ENCODE measurements at regions not wholly inside any gene's neighbourhood (a gene's known extent, or its start where the extent isn't known, plus 50 kb on each side); places are given as distances from the start of the nearest gene placed in this dataset.

GRCh38 chr20:56689318-56689717 is 60.2 kb downstream of the TFAP2C start:
- H3K27ac ChIP-seq (ENCODE audit: low read length) = no peak overlapping the region
- H3K27me3 ChIP-seq (ENCODE audit: control insufficient read depth in 1 of 2, insufficient read depth in 2 of 2, low read length in 2 of 2) = peaks cover 0 to 9% of the 10 kb centered on the region in 2 donors
- H3K9ac ChIP-seq (ENCODE audit: low read length in 2 of 2) = no peak overlapping the region
- no peaks in the 10 kb centered on the region for H3K36me3 ChIP-seq (ENCODE audit: control insufficient read depth in 2 of 2, insufficient read depth in 2 of 2, low read length in 2 of 2)
- H3K4me1 ChIP-seq (ENCODE audit: control insufficient read depth, insufficient read depth, low read length) = no peaks in the 10 kb centered on the region
- H3K9me3 ChIP-seq (ENCODE audit: control insufficient read depth in 2 of 2, low read length in 2 of 2) = peaks cover 0 to 3% of the 10 kb centered on the region in 2 donors
- H3K4me3 ChIP-seq (ENCODE audit: low read length in 2 of 2) = no peak overlapping the region

- no peaks in the 10 kb centered on the region for H3K36me3 ChIP-seq (ENCODE audit: control insufficient read depth in 2 of 2, insufficient read depth in 2 of 2, low read length in 2 of 2)
- H3K27me3 ChIP-seq (ENCODE audit: control insufficient read depth in 1 of 2, insufficient read depth in 2 of 2, low read length in 2 of 2) = peaks cover 0 to 9% of the 10 kb centered on the region in 2 donors
- H3K4me3 ChIP-seq (ENCODE audit: low read length in 2 of 2) = no peak overlapping the region
- H3K4me1 ChIP-seq (ENCODE audit: control insufficient read depth, insufficient read depth, low read length) = no peaks in the 10 kb centered on the region
- no peak overlapping the region for H3K9ac ChIP-seq (ENCODE audit: low read length in 2 of 2)
- no peak overlapping the region for H3K27ac ChIP-seq (ENCODE audit: low read length)
- peaks cover 0 to 3% of the 10 kb centered on the region in 2 donors for H3K9me3 ChIP-seq (ENCODE audit: control insufficient read depth in 2 of 2, low read length in 2 of 2)
Measured at GRCh38 chr20:56689852-56690485, 60.9 kb downstream of the TFAP2C start.

DNA sequence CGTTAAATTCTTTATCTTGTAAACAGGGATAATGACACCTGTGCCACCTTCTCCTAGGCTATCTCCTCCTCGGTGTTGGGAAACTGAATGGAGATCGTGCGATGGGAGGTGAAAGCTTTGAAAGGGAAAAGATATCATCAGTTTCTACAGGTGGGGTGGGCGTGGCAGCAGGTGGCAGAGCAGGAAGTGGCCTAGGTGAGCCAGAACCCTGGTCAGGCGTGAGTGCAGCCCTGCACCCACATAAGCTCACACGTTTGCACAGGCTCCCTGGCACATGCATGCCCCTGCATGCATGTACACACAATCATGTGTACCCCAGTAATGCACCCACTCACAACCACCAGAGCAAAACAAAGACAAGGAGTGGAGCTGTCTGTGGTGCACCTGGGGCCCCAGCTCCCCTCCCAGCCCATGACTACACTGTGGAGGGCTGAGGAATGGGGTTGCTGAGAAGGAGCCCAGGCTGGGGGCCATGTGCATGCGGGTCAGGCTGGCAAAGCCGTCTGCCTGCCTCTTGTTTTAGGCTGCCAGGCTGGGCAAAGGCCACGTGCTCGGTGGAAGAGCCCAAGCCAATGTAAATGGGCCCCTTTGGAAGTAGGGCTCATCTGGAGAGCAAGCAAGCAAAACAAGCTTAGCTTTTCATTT is 61.5 kb downstream of the TFAP2C start:
- Histone ChIP-seq H3K27me3 (ENCODE audit: control insufficient read depth in 1 of 2, insufficient read depth in 2 of 2, low read length in 2 of 2) (peaks cover 0 to 9% of the 10 kb centered on the region in 2 donors), H3K4me3 (ENCODE audit: low read length in 2 of 2) (no peak overlapping the region), H3K36me3 (ENCODE audit: control insufficient read depth in 2 of 2, insufficient read depth in 2 of 2, low read length in 2 of 2) (no peaks in the 10 kb centered on the region), H3K4me1 (ENCODE audit: control insufficient read depth, insufficient read depth, low read length) (no peaks in the 10 kb centered on the region), H3K9ac (ENCODE audit: low read length in 2 of 2) (no peak overlapping the region), H3K9me3 (ENCODE audit: control insufficient read depth in 2 of 2, low read length in 2 of 2) (peaks cover 0 to 3% of the 10 kb centered on the region in 2 donors), H3K27ac (ENCODE audit: low read length) (no peak overlapping the region)

DNA sequence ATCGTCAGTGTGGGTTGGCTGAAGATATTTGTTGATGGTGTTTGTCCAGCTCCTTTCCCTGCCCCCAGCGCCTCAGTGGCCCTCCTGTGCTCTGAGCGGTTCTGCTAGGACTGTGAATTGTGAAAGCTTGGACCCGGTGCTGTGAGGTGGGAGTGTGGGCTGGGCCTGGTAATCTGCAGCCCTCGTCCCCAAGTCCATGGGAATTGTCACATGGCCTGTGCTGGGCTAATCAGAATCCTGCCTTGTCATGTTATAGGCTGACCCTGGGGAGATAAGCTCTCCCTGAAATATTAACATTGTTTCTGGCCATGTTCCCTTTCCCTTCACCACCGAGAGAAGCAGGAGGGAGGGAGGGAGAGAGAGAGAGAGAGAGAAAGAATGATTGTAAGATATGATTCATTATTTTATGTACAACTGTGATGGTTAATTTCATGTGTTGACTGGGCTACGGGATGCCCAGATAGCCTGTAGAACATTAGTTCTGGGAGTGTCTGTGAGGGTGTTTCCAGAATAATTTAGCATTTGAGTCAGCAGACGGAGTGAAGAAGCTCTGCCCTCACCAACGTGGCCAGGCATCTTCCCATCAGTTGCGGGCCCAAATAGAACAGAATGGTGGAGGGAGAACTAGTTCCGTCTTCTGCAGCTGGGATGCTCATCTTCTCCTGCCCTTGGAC is 62.4 kb downstream of the TFAP2C start:
- Histone ChIP-seq H3K36me3 (ENCODE audit: control insufficient read depth in 2 of 2, insufficient read depth in 2 of 2, low read length in 2 of 2) (no peaks in the 10 kb centered on the region), H3K9me3 (ENCODE audit: control insufficient read depth in 2 of 2, low read length in 2 of 2) (peaks cover 0 to 3% of the 10 kb centered on the region in 2 donors), H3K9ac (ENCODE audit: low read length in 2 of 2) (no peak overlapping the region), H3K4me3 (ENCODE audit: low read length in 2 of 2) (no peak overlapping the region), H3K27ac (ENCODE audit: low read length) (no peak overlapping the region), H3K27me3 (ENCODE audit: control insufficient read depth in 1 of 2, insufficient read depth in 2 of 2, low read length in 2 of 2) (peaks cover 0 to 9% of the 10 kb centered on the region in 2 donors), H3K4me1 (ENCODE audit: control insufficient read depth, insufficient read depth, low read length) (no peaks in the 10 kb centered on the region)

DNA sequence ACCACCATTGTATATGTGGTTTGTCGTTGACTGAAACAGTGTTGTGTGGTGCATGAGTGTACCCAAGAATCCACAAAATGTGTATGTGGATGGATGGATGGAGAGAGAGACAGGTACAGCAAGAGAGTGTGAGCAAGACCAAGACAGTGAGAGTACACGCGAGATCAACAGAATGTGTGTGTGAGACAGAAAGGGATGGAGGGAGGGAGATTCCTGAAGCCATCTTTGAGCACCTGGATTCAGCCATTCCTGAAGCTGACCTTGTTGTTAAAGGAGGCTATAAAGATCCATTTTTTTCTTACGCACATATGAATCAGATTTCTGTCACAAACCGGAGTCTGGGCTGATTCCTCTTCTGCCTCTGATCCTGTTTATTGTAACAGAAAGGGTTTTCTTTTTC is 64.1 kb downstream of the TFAP2C start:
- H3K27me3 ChIP-seq (ENCODE audit: control insufficient read depth in 1 of 2, insufficient read depth in 2 of 2, low read length in 2 of 2) = peaks cover 0 to 7% of the 10 kb centered on the region in 2 donors
- no peak overlapping the region for H3K9ac ChIP-seq (ENCODE audit: low read length in 2 of 2)
- H3K27ac ChIP-seq (ENCODE audit: low read length) = no peak overlapping the region
- no peak overlapping the region for H3K4me3 ChIP-seq (ENCODE audit: low read length in 2 of 2)
- H3K36me3 ChIP-seq (ENCODE audit: control insufficient read depth in 2 of 2, insufficient read depth in 2 of 2, low read length in 2 of 2) = no peaks in the 10 kb centered on the region
- no peaks in the 10 kb centered on the region for H3K4me1 ChIP-seq (ENCODE audit: control insufficient read depth, insufficient read depth, low read length)
- peaks cover 0 to 3% of the 10 kb centered on the region in 2 donors for H3K9me3 ChIP-seq (ENCODE audit: control insufficient read depth in 2 of 2, low read length in 2 of 2)

- Histone ChIP-seq H3K36me3 (ENCODE audit: control insufficient read depth in 2 of 2, insufficient read depth in 2 of 2, low read length in 2 of 2) (no peaks in the 10 kb centered on the region), H3K4me3 (ENCODE audit: low read length in 2 of 2) (no peak overlapping the region), H3K4me1 (ENCODE audit: control insufficient read depth, insufficient read depth, low read length) (no peaks in the 10 kb centered on the region), H3K27ac (ENCODE audit: low read length) (no peak overlapping the region), H3K27me3 (ENCODE audit: control insufficient read depth in 1 of 2, insufficient read depth in 2 of 2, low read length in 2 of 2) (no peaks in the 10 kb centered on the region), H3K9me3 (ENCODE audit: control insufficient read depth in 2 of 2, low read length in 2 of 2) (peaks cover 0 to 3% of the 10 kb centered on the region in 2 donors), H3K9ac (ENCODE audit: low read length in 2 of 2) (no peak overlapping the region)
Measured at GRCh38 chr20:56697476-56697875, 68.4 kb downstream of the TFAP2C start.

GRCh38 chr20:56698297-56698696 is 69.2 kb downstream of the TFAP2C start:
- no peaks in the 10 kb centered on the region for H3K36me3 ChIP-seq (ENCODE audit: control insufficient read depth in 2 of 2, insufficient read depth in 2 of 2, low read length in 2 of 2)
- H3K9me3 ChIP-seq (ENCODE audit: control insufficient read depth in 2 of 2, low read length in 2 of 2) = peaks cover 0 to 2% of the 10 kb centered on the region in 2 donors

DNA sequence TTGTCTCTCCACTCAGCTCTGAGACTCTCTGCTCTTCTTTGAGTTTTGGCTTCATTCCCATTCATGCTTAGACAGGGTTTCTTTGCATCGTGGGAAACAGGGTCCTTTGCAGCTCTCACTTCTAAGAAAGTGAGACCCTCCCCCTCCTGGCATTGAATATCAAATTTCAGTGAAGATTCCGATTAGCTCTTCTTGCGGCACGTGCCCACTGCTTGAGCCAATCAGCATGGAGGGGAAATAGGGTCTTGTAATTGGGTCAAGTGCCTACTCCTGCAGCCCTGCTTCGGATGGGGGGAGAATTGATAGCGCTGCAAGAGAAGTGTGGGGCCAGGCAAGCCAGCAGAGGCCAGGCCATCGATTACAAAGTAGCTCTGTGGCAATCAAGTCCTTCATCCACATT is 69.6 kb downstream of the TFAP2C start:
- Histone ChIP-seq H3K9ac (ENCODE audit: low read length in 2 of 2) (no peak overlapping the region), H3K27ac (ENCODE audit: low read length) (no peak overlapping the region), H3K4me1 (ENCODE audit: control insufficient read depth, insufficient read depth, low read length) (no peaks in the 10 kb centered on the region), H3K36me3 (ENCODE audit: control insufficient read depth in 2 of 2, insufficient read depth in 2 of 2, low read length in 2 of 2) (no peaks in the 10 kb centered on the region), H3K9me3 (ENCODE audit: control insufficient read depth in 2 of 2, low read length in 2 of 2) (no peaks in the 10 kb centered on the region), H3K27me3 (ENCODE audit: control insufficient read depth in 1 of 2, insufficient read depth in 2 of 2, low read length in 2 of 2) (no peaks in the 10 kb centered on the region), H3K4me3 (ENCODE audit: low read length in 2 of 2) (no peak overlapping the region)

More at GRCh38 chr20:56698297-56698696, 69.2 kb downstream of the TFAP2C start:
- Histone ChIP-seq H3K9ac (ENCODE audit: low read length in 2 of 2) (no peak overlapping the region), H3K27ac (ENCODE audit: low read length) (no peak overlapping the region), H3K4me3 (ENCODE audit: low read length in 2 of 2) (no peak overlapping the region), H3K27me3 (ENCODE audit: control insufficient read depth in 1 of 2, insufficient read depth in 2 of 2, low read length in 2 of 2) (no peaks in the 10 kb centered on the region), H3K4me1 (ENCODE audit: control insufficient read depth, insufficient read depth, low read length) (no peaks in the 10 kb centered on the region)

DNA sequence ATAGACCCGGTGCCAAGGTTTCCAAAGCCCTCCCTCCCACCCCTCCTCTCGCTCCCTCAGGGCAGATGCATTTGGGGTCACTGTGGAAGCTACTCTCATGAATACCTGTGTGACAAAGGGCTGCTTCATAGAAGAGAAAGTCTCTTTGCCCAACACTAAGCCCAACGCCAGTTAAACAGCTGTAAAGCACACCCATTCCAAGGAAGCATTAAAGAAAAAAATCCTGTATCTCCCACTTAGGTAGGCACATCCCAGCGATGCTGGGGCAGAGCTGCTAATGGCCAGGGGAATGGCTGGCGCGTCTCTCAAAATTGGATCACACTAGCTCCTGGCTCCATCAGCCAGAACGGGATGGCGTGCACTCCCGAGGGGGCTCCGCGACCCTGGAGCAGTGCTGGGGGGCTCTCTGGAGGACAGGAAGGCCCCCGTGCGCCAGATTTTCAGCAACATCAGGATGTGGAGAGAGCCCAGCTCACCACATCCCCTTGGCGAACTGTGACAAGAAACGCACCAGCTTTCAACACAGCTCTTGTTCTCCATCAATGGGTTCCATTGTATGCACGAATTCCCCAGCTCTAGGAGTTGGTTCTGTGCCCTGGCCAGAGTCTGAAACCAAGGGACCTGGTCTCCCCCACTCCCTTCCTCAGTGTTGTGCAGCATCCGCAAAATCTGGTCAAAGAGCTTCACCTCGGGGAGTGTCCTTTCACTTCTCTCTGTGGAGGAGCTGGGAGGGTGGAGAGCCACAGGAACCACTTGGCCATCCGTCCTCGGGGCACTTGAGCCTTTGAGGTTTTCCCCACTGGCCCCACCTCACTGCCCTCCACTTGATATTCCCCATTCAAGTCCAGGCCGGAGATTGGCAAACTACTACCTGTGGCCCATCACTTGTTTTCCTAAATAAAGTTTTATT is 74.1 kb downstream of the TFAP2C start:
- H3K4me1 ChIP-seq (ENCODE audit: control insufficient read depth, insufficient read depth, low read length) = no peaks in the 10 kb centered on the region
- no peak overlapping the region for H3K9ac ChIP-seq (ENCODE audit: low read length in 2 of 2)
- H3K27me3 ChIP-seq (ENCODE audit: control insufficient read depth in 1 of 2, insufficient read depth in 2 of 2, low read length in 2 of 2) = peaks cover 0 to 2% of the 10 kb centered on the region in 2 donors
- H3K9me3 ChIP-seq (ENCODE audit: control insufficient read depth in 2 of 2, low read length in 2 of 2) = no peaks in the 10 kb centered on the region
- no peak overlapping the region for H3K27ac ChIP-seq (ENCODE audit: low read length)
- no peak overlapping the region for H3K4me3 ChIP-seq (ENCODE audit: low read length in 2 of 2)
- no peaks in the 10 kb centered on the region for H3K36me3 ChIP-seq (ENCODE audit: control insufficient read depth in 2 of 2, insufficient read depth in 2 of 2, low read length in 2 of 2)

DNA sequence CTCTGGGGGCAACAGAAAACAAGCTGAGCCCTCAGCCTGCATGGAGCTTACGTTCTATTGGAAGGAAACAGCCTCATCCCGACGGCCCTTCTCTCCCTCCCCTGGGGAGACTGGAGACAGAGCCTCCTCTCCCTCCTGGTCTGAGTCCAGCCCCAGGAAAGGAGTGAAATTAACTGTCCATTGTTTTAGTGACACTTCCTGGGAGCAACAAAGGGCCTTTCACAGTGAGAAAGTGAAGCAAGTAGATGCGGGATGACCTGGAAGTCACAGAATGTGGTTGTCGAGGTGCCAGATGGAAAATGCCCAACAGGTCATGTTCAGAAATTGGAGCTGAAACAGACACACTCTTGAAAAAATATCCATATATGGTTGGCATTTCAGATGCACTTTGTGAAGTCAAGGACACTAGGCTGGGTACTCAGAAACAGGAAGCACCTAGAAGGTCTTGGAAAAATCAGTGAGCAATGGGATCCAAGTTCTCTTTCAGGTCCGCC is 77.8 kb downstream of the TFAP2C start:
- H3K27ac ChIP-seq (ENCODE audit: low read length) = no peak overlapping the region

More for the DNA sequence above, 77.8 kb downstream of the TFAP2C start:
- Histone ChIP-seq H3K27me3 (ENCODE audit: control insufficient read depth in 1 of 2, insufficient read depth in 2 of 2, low read length in 2 of 2) (peaks cover 0 to 2% of the 10 kb centered on the region in 2 donors), H3K9me3 (ENCODE audit: control insufficient read depth in 2 of 2, low read length in 2 of 2) (no peaks in the 10 kb centered on the region), H3K4me3 (ENCODE audit: low read length in 2 of 2) (no peak overlapping the region), H3K9ac (ENCODE audit: low read length in 2 of 2) (no peak overlapping the region), H3K36me3 (ENCODE audit: control insufficient read depth in 2 of 2, insufficient read depth in 2 of 2, low read length in 2 of 2) (no peaks in the 10 kb centered on the region), H3K4me1 (ENCODE audit: control insufficient read depth, insufficient read depth, low read length) (no peaks in the 10 kb centered on the region)
